GM19463 (cell line): ENCODE measurements at regions not wholly inside any gene's neighbourhood (a gene's known extent, or its start where the extent isn't known, plus 50 kb on each side); places are given as distances from the start of the nearest gene placed in this dataset.

ENCODE experiments used
- ATAC-seq: cut with Tn5 transposase; IDR thresholded peaks from one replicate; pipeline ENCODE4 v1.9.1; 2021; ENCODE audit warnings: mild to moderate bottlenecking, moderate library complexity; ENCODE audit not compliant: unreplicated experiment

DNA sequence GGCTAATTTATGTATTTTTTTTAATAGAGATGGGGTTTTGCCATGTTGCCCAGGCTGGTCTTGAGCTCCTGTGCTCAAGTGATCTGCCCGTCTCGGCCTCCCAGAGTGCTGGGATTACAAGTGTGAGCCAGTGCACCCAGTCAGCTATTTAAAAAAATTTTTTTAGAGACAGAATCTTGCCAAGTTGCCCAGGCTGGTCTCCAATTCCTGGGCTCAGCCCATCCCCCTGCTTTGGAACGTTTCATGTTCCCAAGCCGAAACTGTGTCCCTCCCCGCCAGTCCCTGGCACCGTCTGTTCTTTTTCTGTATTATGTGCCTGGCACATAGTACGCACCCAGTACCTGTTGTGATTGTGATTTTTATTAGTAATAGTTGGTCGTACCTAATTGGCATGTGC lies 63.1 kb upstream of the MGAT5 start:
- ATAC-seq, result no peak

GRCh38 chr2:134191835-134192234 lies 62.0 kb upstream of the MGAT5 start:
- ATAC-seq, result no peak

GRCh38 chr2:134193006-134193405 lies 60.9 kb upstream of the MGAT5 start:
- no peak for ATAC-seq

DNA sequence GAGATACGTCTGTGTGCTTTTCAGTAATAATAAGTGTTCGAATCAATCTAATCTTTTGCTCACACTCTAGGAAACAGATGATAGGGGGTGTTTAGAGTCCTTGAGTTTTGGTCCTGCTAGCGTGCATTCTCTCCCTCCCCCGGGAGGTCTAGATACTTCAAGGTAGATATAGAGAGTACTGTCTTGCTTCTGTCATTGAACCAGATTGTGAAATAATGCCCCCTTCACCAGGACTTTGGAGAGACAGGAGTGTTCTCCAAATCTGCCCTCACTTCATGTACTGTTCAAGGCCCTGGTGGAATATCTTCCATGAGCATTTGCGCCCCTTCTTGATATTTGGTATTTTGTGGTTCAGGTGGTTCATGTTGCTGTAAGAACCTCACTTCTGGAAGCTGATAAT lies 59.4 kb upstream of the MGAT5 start:
- ATAC-seq, result no peak

DNA sequence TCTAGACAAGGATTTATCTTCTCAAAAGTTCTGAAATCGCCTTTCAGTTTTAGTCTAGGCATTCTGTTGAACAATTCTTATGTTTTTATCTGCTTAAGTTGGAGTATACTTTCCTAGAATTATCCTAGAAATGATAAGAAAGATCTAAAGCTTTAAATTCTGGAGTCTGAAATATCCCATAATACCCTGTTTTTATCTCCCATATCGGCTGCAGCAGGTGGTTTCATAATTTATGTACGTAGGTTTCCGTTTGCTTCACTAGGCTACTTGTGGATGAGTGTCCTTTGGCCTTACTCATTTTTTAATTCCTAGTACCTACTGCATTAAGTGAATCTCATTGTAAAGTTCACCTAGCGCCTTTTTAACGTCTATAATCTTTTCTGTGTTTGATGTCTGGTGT lies 58.5 kb upstream of the MGAT5 start:
- ATAC-seq, result no peak

DNA sequence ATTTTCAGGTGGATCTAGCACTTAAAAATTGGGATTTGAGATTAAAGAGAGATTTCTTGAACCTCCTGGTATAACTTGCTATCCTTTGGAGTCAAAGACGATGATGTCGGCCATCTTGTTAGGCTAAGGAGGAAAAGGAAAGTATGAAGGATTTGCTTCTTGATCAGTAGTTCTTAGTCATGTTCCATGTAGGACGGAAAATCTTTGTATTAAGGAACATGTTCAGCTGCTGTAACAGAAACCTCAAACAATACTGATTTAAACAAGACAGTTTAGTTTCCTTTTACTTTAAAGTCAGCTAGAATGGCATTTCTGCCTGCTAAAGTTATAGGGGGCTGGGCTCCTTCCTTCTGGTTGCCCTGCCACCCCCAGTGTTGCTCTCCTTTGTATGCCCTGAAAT lies 56.4 kb upstream of the MGAT5 start:
- ATAC-seq, result no peak

DNA sequence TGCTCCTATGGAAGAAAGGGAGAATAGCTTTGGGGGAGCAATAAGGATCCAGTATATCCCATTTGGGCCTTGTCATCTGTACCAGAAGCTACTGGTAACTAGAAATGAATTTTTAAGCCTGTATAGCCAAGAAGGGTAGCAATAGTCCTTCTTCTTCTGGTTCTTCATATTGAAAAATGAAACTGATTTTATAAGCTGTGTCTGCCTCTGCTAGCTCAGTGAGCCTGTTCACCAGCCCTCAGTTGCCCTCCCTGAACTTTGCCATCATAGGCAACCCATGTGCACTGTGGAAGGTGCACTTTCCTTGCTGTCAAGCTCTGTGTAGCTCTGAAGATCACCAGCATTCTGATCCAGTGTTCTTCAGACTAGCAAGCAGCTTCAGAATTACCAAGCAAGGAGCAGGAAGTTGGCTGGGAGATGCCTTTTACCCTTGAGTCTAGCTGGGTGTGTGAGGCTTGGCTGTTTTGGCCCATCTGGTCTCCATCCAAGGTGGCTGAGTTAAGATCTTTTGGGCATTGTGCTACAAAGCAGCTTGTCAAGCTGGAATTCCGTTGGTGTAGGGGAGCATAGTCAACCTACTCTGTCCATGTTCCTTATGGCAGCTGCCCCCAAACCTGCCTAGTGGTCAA lies 55.8 kb upstream of the MGAT5 start:
- no peak for ATAC-seq

DNA sequence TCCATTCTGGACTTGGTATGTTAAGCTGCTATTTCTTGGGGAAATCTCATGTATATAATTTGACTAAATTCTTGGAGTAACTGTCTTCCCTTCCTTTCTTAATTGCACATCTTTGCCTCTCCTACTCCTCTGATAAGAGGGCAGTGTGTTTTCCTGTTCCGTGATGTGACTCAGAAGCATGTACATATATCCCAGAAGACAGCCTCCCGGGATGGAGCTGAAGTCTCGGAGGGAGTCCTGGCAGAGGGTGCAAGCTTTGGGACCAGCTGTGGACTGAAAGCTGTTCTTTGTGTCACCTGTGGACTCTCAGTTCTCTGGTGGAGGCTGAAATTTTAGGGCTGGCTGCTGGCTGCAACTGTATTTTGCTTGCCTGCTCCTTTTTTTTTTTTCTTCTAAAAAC lies 54.7 kb upstream of the MGAT5 start:
- ATAC-seq, result no peak

GRCh38 chr2:134200036-134200618 lies 53.7 kb upstream of the MGAT5 start:
- ATAC-seq, result no peak

DNA sequence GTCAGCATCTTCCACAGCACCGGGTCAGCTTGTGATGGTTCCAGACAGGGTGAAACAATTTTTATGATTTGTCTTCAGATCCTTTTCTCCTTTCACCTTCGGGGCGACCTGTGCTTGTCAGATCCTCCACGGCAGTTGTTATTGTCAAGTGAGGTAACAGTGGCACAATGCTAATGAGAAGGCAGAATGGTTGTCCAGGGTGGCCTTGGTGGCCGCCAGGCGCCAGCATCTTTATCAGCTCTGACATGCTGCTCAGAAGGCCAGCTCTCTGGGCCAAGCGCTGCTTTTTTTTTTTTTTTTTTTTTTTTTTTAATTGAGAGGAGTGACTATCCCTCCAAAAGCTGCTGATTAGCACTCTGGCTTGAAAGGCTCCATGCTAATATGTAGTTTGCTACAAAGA lies 52.3 kb upstream of the MGAT5 start:
- no peak for ATAC-seq

- no peak for ATAC-seq
These were observed 51.5 kb upstream of the MGAT5 start for GRCh38 chr2:134202371-134202770.

GRCh38 chr2:134203175-134203574 lies 50.7 kb upstream of the MGAT5 start:
- ATAC-seq, result no peak
